ENCODE measurements at regions not wholly inside any gene's neighbourhood (a gene's known extent, or its start where the extent isn't known, plus 50 kb on each side); places are given as distances from the start of the nearest gene placed in this dataset.

GRCh38 chr3:78462021-78462420 lies 1305.8 kb downstream of the ROBO1 start:
- Histone ChIP-seq H2BK120ac (ENCODE audit: low read depth, low read length, poor library complexity, severe bottlenecking) (no peak overlapping the region), H4K5ac (ENCODE audit: insufficient read length, low read depth, low read length) (no peak overlapping the region), H3K27ac (ENCODE audit: insufficient read length, low read depth, low read length) (no peak overlapping the region), H2AK5ac (ENCODE audit: insufficient read length, low read length) (no peak overlapping the region), H3K23me2 (ENCODE audit: insufficient read length, low read depth, low read length, poor library complexity, severe bottlenecking) (no peaks in the 10 kb centered on the region), H3K18ac (ENCODE audit: insufficient read length, low read depth, low read length) (no peak overlapping the region), H4K20me1 (ENCODE audit: control insufficient read depth, insufficient read depth, insufficient read length) (no peaks in the 10 kb centered on the region), H2BK15ac (ENCODE audit: low read depth, low read length) (no peak overlapping the region), H2BK5ac (ENCODE audit: insufficient read length, low read length) (no peak overlapping the region), H3K4me1 (ENCODE audit: insufficient read depth, low read length) (peaks cover 3% of the 10 kb centered on the region; the same call in 1 of the 2 replicates), H3K27me3 (ENCODE audit: insufficient read depth, low read length) (no peaks in the 10 kb centered on the region), H3K79me1 (ENCODE audit: insufficient read depth, low read depth, low read length, poor library complexity, severe bottlenecking) (no peaks in the 10 kb centered on the region), H2BK20ac (ENCODE audit: low read depth, low read length, poor library complexity, severe bottlenecking) (no peak overlapping the region), H3K4ac (ENCODE audit: low read depth, low read length) (no peak overlapping the region), H3K4me2 (ENCODE audit: insufficient read depth, insufficient read length, low read length) (no peak overlapping the region), H4K8ac (replicated peaks; ENCODE audit: insufficient read length, low read depth, low read length) (no peak overlapping the region), H3K14ac (ENCODE audit: insufficient read depth, low read length) (no peak overlapping the region), H3K9ac (ENCODE audit: extremely low read depth, insufficient read length, low read length) (no peak overlapping the region), H3K9me3 (ENCODE audit: control insufficient read depth, low read depth, low read length) (no peaks in the 10 kb centered on the region), H3K56ac (ENCODE audit: insufficient read length, low read depth, low read length) (no peak overlapping the region), H2BK12ac (ENCODE audit: insufficient read length, low read depth, low read length) (no peak overlapping the region), H4K91ac (ENCODE audit: insufficient read length, low read depth, low read length) (no peak overlapping the region), H3K23ac (ENCODE audit: insufficient read length, low read depth, low read length) (no peak overlapping the region), H3K79me2 (ENCODE audit: insufficient read depth, low read length) (no peaks in the 10 kb centered on the region), H3T11ph (ENCODE audit: low read length) (no peak overlapping the region), H2AFZ (ENCODE audit: low read length) (no peak overlapping the region)
- H3K36me3 Mint-ChIP-seq (ENCODE audit: insufficient read depth in 1 of 3, low read depth in 3 of 3), result peaks cover 20 to 39% (median 36%) of the 10 kb centered on the region in 3 experiments
- H3K4me1 Mint-ChIP-seq, result peaks cover 20 to 24% of the 10 kb centered on the region in 2 experiments
- TF ChIP-seq CTCF (conservative IDR thresholded peaks at IDR 0.05), result no peak
- peaks cover 25 to 35% of the 10 kb centered on the region in 2 experiments for H3K9me3 Mint-ChIP-seq
- no peak overlapping the region for H3K4me3 Mint-ChIP-seq
- no peaks in the 10 kb centered on the region; the same call in 1 of the 2 replicates for H3K27me3 Mint-ChIP-seq (ENCODE audit: low read depth)
- DNase-seq, result no peak
- WGBS (ENCODE audit: extremely low coverage, insufficient read length, low lambda C conversion rate), result no CpG with 5 or more reads among the region's 2 CpGs
- H3K27ac Mint-ChIP-seq, result no peak overlapping the region
